ENCODE measurements at regions not wholly inside any gene's neighbourhood (a gene's known extent, or its start where the extent isn't known, plus 50 kb on each side); places are given as distances from the start of the nearest gene placed in this dataset.
"Not testable (repeated sequence)": the region's sequence is repeated elsewhere in the genome, so short reads cannot be mapped to it uniquely, and the experiment has no call there.

DNA sequence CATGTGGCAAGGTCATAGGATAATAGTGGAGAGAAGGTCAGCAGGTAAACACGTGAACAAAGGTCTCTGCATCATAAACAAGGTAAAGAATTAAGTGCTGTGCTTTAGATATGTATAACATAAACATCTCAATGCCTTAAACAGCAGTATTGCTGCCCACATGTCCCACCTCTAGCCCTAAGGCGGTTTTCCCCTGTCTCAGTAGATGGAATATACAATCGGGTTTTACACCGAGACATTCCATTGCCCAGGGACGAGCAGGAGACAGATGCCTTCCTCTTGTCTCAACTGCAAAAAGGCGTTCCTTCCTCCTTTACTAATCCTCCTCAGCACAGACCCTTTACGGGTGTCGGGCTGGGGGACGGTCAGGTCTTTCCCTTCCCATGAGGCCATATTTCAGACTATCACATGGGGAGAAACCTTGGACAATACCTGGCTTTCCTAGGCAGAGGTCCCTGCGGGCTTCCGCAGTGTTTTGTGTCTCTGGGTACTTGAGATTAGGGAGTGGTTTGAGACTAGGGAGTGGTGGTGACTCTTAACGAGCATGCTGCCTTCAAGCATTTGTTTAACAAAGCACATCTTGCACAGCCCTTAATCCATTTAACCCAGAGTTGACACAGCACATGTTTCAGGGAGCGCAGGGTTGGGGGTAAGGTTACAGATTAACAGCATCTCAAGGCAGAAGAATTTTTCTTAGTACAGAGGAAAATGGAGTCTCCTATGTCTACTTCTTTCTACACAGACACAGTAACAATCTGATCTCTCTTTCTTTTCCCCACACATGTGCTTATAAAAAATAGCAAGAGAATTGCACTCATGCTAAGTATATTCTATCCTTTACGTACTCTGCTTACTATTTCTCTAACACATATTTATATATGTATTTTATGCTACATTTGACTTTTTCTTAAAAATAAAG lies 347.7 kb upstream of the TMEFF2 start:
- H3K36me3 ChIP-seq (ENCODE audit: control insufficient read depth in 2 of 2, insufficient read depth in 1 of 2, low read length in 2 of 2); H3K27ac ChIP-seq (ENCODE audit: extremely low read depth, low read depth, low read length); POLR2A ChIA-PET; H3K9me3 ChIP-seq (ENCODE audit: control insufficient read depth, insufficient read depth, low read depth, low read length); CTCF ChIA-PET; H3K4me3 ChIP-seq (ENCODE audit: low read depth, low read length); H3K4me1 ChIP-seq (ENCODE audit: control insufficient read depth, insufficient read depth, low read length): not testable (repeated sequence)
- TF ChIP-seq ZBTB48 (tag by site-specific recombination; IDR thresholded peaks at IDR 0.05), result 0 out of 2 replicates have a peak, but pooled peaks have one; percentile 40
- peak; percentile 84 for TF ChIP-seq WT1 (tag by site-specific recombination; IDR thresholded peaks at IDR 0.05)

DNA sequence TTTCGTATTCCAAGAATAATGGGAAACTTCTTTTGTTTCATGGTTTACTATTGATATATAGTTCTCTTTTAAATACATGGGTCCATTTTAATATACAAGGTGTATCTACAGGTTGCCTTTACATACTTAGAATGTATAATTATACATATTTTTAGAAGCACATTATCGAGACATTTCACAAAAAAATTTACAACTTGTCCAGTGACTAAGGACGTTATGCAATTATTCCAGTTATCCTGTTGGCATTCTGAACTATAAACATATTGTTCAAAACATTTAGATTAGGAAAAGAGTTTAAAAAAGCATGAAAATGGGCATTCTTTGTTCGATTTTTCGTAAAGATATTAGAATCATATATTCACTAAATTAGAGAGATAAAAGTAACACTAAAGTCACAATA lies 344.6 kb upstream of the TMEFF2 start:
- TF ChIP-seq ZNF274 (IDR thresholded peaks at IDR 0.05; ENCODE audit: low read length) (no peak), ZNF274 (tag by site-specific recombination; IDR thresholded peaks at IDR 0.05; ENCODE audit: borderline replicate concordance) (no peak), ZNF626 (tag by site-specific recombination; IDR thresholded peaks at IDR 0.05) (no peak), YY1 (tag by site-specific recombination; IDR thresholded peaks at IDR 0.05) (no peak), ZBTB49 (tag by site-specific recombination; IDR thresholded peaks at IDR 0.05; ENCODE audit: low read depth) (no peak), ZNF560 (tag by site-specific recombination; IDR thresholded peaks at IDR 0.05; ENCODE audit: borderline replicate concordance) (no peak), PATZ1 (tag by site-specific recombination; IDR thresholded peaks at IDR 0.05) (no peak), ZSCAN23 (tag by site-specific recombination; IDR thresholded peaks at IDR 0.05) (no peak)
- TF ChIP-seq, protein P1, sequence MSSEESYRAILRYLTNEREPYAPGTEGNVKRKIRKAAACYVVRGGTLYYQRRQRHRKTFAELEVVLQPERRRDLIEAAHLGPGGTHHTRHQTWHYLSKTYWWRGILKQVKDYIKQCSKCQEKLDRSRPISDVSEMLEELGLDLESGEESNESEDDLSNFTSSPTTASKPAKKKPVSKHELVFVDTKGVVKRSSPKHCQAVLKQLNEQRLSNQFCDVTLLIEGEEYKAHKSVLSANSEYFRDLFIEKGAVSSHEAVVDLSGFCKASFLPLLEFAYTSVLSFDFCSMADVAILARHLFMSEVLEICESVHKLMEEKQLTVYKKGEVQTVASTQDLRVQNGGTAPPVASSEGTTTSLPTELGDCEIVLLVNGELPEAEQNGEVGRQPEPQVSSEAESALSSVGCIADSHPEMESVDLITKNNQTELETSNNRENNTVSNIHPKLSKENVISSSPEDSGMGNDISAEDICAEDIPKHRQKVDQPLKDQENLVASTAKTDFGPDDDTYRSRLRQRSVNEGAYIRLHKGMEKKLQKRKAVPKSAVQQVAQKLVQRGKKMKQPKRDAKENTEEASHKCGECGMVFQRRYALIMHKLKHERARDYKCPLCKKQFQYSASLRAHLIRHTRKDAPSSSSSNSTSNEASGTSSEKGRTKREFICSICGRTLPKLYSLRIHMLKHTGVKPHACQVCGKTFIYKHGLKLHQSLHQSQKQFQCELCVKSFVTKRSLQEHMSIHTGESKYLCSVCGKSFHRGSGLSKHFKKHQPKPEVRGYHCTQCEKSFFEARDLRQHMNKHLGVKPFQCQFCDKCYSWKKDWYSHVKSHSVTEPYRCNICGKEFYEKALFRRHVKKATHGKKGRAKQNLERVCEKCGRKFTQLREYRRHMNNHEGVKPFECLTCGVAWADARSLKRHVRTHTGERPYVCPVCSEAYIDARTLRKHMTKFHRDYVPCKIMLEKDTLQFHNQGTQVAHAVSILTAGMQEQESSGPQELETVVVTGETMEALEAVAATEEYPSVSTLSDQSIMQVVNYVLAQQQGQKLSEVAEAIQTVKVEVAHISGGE (tag by site-specific recombination; conservative IDR thresholded peaks at IDR 0.05; ENCODE audit: low read depth), result no peak
- H3K36me3 ChIP-seq (ENCODE audit: control insufficient read depth in 2 of 2, insufficient read depth in 1 of 2, low read length in 2 of 2), result no peaks in the 10 kb centered on the region
- H3K9me3 ChIP-seq (ENCODE audit: control insufficient read depth, insufficient read depth, low read depth, low read length), result no peaks in the 10 kb centered on the region
- POLR2A ChIA-PET, result no interaction called here
- no peaks in the 10 kb centered on the region for H3K4me1 ChIP-seq (ENCODE audit: control insufficient read depth, insufficient read depth, low read length)
- no peak overlapping the region for H3K27ac ChIP-seq (ENCODE audit: extremely low read depth, low read depth, low read length)
- CTCF ChIA-PET, result no interaction called here
- no peak overlapping the region for H3K4me3 ChIP-seq (ENCODE audit: low read depth, low read length)

DNA sequence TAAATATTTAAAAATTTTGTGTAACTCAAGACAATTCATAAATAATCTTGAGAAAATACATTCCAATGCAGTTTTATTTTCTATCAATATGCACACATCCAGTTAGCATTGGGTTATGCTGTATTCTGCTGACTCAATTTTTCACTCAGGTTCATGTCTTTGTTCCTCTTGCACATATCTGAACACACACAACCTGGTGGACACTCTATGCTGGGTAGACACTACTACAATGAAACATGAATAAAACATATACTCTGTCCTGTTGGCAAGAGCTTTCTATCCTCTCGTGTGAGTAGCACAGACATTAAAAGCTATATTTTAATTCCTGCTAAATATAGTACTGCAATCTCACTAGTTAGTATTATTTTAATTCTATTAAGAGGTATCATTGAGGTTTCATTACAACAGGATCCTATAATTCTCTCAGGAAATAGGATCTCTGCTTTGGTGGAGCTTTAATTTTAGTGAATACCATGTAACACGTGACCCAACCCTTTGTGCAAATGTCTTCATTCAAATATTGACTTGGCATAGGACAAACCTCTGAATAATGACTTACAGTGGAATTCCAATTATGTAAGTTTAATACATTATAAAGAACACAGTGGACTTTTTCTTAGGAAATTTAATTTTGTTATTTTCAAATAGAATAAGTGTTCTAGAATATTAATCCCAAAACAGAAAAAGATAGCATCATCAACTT lies 342.3 kb upstream of the TMEFF2 start:
- POLR2A ChIA-PET, result no interaction called here
- Histone ChIP-seq H3K4me1 (ENCODE audit: control insufficient read depth, insufficient read depth, low read length) (no peaks in the 10 kb centered on the region), H3K9me3 (ENCODE audit: control insufficient read depth, insufficient read depth, low read depth, low read length) (no peaks in the 10 kb centered on the region), H3K27ac (ENCODE audit: extremely low read depth, low read depth, low read length) (no peak overlapping the region), H3K36me3 (ENCODE audit: control insufficient read depth in 2 of 2, insufficient read depth in 1 of 2, low read length in 2 of 2) (no peaks in the 10 kb centered on the region), H3K4me3 (ENCODE audit: low read depth, low read length) (no peak overlapping the region)
- CTCF ChIA-PET, result no interaction called here
- TF ChIP-seq, protein P2, sequence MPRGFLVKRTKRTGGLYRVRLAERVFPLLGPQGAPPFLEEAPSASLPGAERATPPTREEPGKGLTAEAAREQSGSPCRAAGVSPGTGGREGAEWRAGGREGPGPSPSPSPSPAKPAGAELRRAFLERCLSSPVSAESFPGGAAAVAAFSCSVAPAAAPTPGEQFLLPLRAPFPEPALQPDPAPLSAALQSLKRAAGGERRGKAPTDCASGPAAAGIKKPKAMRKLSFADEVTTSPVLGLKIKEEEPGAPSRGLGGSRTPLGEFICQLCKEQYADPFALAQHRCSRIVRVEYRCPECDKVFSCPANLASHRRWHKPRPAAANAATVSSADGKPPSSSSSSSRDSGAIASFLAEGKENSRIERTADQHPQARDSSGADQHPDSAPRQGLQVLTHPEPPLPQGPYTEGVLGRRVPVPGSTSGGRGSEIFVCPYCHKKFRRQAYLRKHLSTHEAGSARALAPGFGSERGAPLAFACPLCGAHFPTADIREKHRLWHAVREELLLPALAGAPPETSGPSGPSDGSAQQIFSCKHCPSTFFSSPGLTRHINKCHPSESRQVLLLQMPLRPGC (tag by site-specific recombination; IDR thresholded peaks at IDR 0.05), result no peak
- TF ChIP-seq ZBTB49 (tag by site-specific recombination; IDR thresholded peaks at IDR 0.05; ENCODE audit: low read depth), result no peak
- TF ChIP-seq ZNF707 (tag by site-specific recombination; IDR thresholded peaks at IDR 0.05), result no peak
- TF ChIP-seq ZNF394 (tag by site-specific recombination; IDR thresholded peaks at IDR 0.05; ENCODE audit: borderline replicate concordance), result no peak
- TF ChIP-seq, protein P3, sequence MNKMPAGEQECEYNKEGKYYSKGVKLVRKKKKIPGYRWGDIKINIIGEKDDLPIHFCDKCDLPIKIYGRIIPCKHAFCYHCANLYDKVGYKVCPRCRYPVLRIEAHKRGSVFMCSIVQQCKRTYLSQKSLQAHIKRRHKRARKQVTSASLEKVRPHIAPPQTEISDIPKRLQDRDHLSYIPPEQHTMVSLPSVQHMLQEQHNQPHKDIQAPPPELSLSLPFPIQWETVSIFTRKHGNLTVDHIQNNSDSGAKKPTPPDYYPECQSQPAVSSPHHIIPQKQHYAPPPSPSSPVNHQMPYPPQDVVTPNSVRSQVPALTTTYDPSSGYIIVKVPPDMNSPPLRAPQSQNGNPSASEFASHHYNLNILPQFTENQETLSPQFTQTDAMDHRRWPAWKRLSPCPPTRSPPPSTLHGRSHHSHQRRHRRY (tag by site-specific recombination; IDR thresholded peaks at IDR 0.05), result no peak
